ENCODE measurements at regions not wholly inside any gene's neighbourhood (a gene's known extent, or its start where the extent isn't known, plus 50 kb on each side); places are given as distances from the start of the nearest gene placed in this dataset.
"Not testable (repeated sequence)": the region's sequence is repeated elsewhere in the genome, so short reads cannot be mapped to it uniquely, and the experiment has no call there.

GRCh38 chr20:4322499-4322898, 73.4 kb upstream of the ADRA1D start:
- no peak for DNase-seq (ENCODE audit: low spot score in 2 of 2, unreplicated experiment in 2 of 2)
- Mint-ChIP-seq H3K27me3 (ENCODE audit: low read depth) (peaks cover 20% of the 10 kb centered on the region), H3K27ac (no peak overlapping the region), H3K4me3 (no peak overlapping the region), H3K36me3 (no peaks in the 10 kb centered on the region), H3K4me1 (no peaks in the 10 kb centered on the region), H3K9me3 (peaks cover 13% of the 10 kb centered on the region)
- TF ChIP-seq CTCF (IDR thresholded peaks at IDR 0.05; ENCODE audit: unreplicated experiment), result no peak

- Mint-ChIP-seq H3K4me1 (no peaks in the 10 kb centered on the region), H3K4me3 (no peak overlapping the region), H3K27ac (no peak overlapping the region), H3K36me3 (no peaks in the 10 kb centered on the region), H3K9me3 (peaks cover 14% of the 10 kb centered on the region), H3K27me3 (ENCODE audit: low read depth) (peaks cover 20% of the 10 kb centered on the region)
- DNase-seq (ENCODE audit: low spot score in 2 of 2, unreplicated experiment in 2 of 2), result no peak
- no peak for TF ChIP-seq CTCF (IDR thresholded peaks at IDR 0.05; ENCODE audit: unreplicated experiment)
These were observed 71.2 kb upstream of the ADRA1D start for GRCh38 chr20:4320291-4320690.

GRCh38 chr20:4318891-4319290, 69.8 kb upstream of the ADRA1D start:
- no peak overlapping the region for H3K27ac Mint-ChIP-seq
- no peak for DNase-seq (ENCODE audit: low spot score in 2 of 2, unreplicated experiment in 2 of 2)
- peaks cover 20% of the 10 kb centered on the region for H3K27me3 Mint-ChIP-seq (ENCODE audit: low read depth)
- H3K4me1 Mint-ChIP-seq, result no peaks in the 10 kb centered on the region
- TF ChIP-seq CTCF (IDR thresholded peaks at IDR 0.05; ENCODE audit: unreplicated experiment), result no peak
- peaks cover 14% of the 10 kb centered on the region for H3K9me3 Mint-ChIP-seq
- H3K36me3 Mint-ChIP-seq, result no peaks in the 10 kb centered on the region
- H3K4me3 Mint-ChIP-seq, result no peak overlapping the region

- H3K27me3 Mint-ChIP-seq (ENCODE audit: low read depth), result peaks cover 21% of the 10 kb centered on the region
- not testable (repeated sequence) for H3K36me3 Mint-ChIP-seq; H3K27ac Mint-ChIP-seq; DNase-seq (ENCODE audit: low spot score in 2 of 2, unreplicated experiment in 2 of 2); H3K4me3 Mint-ChIP-seq; H3K4me1 Mint-ChIP-seq
- H3K9me3 Mint-ChIP-seq, result peaks cover 34% of the 10 kb centered on the region
These were observed 61.5 kb upstream of the ADRA1D start for GRCh38 chr20:4310616-4311015.

- Mint-ChIP-seq H3K4me3 (no peak overlapping the region), H3K27me3 (ENCODE audit: low read depth) (peaks cover 37% of the 10 kb centered on the region), H3K27ac (no peak overlapping the region), H3K9me3 (peaks cover 9% of the 10 kb centered on the region), H3K4me1 (no peaks in the 10 kb centered on the region), H3K36me3 (no peaks in the 10 kb centered on the region)
- TF ChIP-seq CTCF (IDR thresholded peaks at IDR 0.05; ENCODE audit: unreplicated experiment), result no peak
- no peak for DNase-seq (ENCODE audit: low spot score in 2 of 2, unreplicated experiment in 2 of 2)
These were observed 57.1 kb upstream of the ADRA1D start for GRCh38 chr20:4306206-4306605.

- no peaks in the 10 kb centered on the region for H3K36me3 Mint-ChIP-seq
- H3K27ac Mint-ChIP-seq, result no peak overlapping the region
- no peaks in the 10 kb centered on the region for H3K4me1 Mint-ChIP-seq
- H3K4me3 Mint-ChIP-seq, result no peak overlapping the region
- peaks cover 1% of the 10 kb centered on the region for H3K9me3 Mint-ChIP-seq
- no peak for TF ChIP-seq CTCF (IDR thresholded peaks at IDR 0.05; ENCODE audit: unreplicated experiment)
- no peak for DNase-seq (ENCODE audit: low spot score in 2 of 2, unreplicated experiment in 2 of 2)
- peaks cover 43% of the 10 kb centered on the region for H3K27me3 Mint-ChIP-seq (ENCODE audit: low read depth)
These were observed 56.0 kb upstream of the ADRA1D start for GRCh38 chr20:4305091-4305490.

Measured in mesothelial cell of epicardium (in vitro differentiated cells).